Ovary (tissue), 7 donors: ENCODE measurements at regions not wholly inside any gene's neighbourhood (a gene's known extent, or its start where the extent isn't known, plus 50 kb on each side); places are given as distances from the start of the nearest gene placed in this dataset.
"Not testable (repeated sequence)": the region's sequence is repeated elsewhere in the genome, so short reads cannot be mapped to it uniquely, and the experiment has no call there.

Experiments
- DNase-seq, 5 donors: peaks; one replicate each; pipeline ENCODE4 v3.0.0-alpha.2; 2019 to 2020
- H3K27ac ChIP-seq, 2 donors: fragments of 200-600 bp; one replicate each; pipeline versions ENCODE4 v1.5.1 to v1.8.0; 2019 to 2022
- H3K27me3 ChIP-seq: fragments of 200-600 bp; one replicate; pipeline ENCODE4 v1.8.0; 2022
- H3K36me3 ChIP-seq: fragments of 200-600 bp; sonication (generic); one replicate; pipeline ENCODE4 v1.5.1; 2019
- H3K4me1 ChIP-seq: one replicate; pipeline ENCODE4 v1.8.1; 2013; ENCODE audit warnings: mild to moderate bottlenecking, moderate library complexity; ENCODE audit not compliant: insufficient read depth
- H3K4me3 ChIP-seq: fragments of 200-600 bp; sonication (generic); one replicate; pipeline ENCODE4 v1.5.1; 2017
- H3K9me3 ChIP-seq, 2 donors: fragments of 200-600 bp in 1 of 2; sonication (generic) in 1 of 2; one replicate each; pipeline versions ENCODE4 v1.5.1 to v1.8.1; 2013 to 2019; ENCODE audit warnings: mild to moderate bottlenecking in 1 of 2, moderate library complexity in 1 of 2
- EP300 ChIP-seq: sonication (generic); formaldehyde crosslinking; IDR thresholded peaks from one replicate; pipeline ENCODE4 v1.6.1; 2017; ENCODE audit warnings: antibody characterized with exemption
- POLR2A ChIP-seq: fragments of 450-650 bp; IDR thresholded peaks from one replicate; pipeline ENCODE4 v1.6.1; 2017; ENCODE audit warnings: antibody characterized with exemption, mild to moderate bottlenecking, moderate library complexity
- WGBS, 3 donors: extraction: QIAGEN DNeasy Blood & Tissue Kit in 1 of 3; methylation state at CpG; one replicate each; pipeline versions ENCODE4 v1.1.5 to v1.1.7; 2013 to 2017; 5-methylcytosine and 5-hydroxymethylcytosine counted together
- intact Hi-C, 4 donors: fragments of 100-400 bp; cut with DNase I; formaldehyde crosslinking; loops; one replicate each; pipeline versions ENCODE4 v1.11.0 to v1.15.1; 2022 to 2023
- TF ChIP-seq, protein P1 (sequence below), 3 donors: fragments of 450-650 bp in 2 of 3; fragments of 200-600 bp in 1 of 3; IDR thresholded peaks; one replicate each; pipeline versions ENCODE4 v1.5.1 to v1.8.0; 2016 to 2022; ENCODE audit warnings: antibody characterized with exemption in 3 of 3, mild to moderate bottlenecking in 1 of 3
- donor health status: DM: no; HTN: no; CAD: no; lungs with moderate emphysema.
- donor health status: DM: no; HTN: no; CAD: no.
- donor health status: Bipolar disorder and iron deficiency.
- donor health status: DM: no; HTN: no; CAD: no.
- donor health status: DM: yes; HTN: yes; CAD: no.

DNA sequence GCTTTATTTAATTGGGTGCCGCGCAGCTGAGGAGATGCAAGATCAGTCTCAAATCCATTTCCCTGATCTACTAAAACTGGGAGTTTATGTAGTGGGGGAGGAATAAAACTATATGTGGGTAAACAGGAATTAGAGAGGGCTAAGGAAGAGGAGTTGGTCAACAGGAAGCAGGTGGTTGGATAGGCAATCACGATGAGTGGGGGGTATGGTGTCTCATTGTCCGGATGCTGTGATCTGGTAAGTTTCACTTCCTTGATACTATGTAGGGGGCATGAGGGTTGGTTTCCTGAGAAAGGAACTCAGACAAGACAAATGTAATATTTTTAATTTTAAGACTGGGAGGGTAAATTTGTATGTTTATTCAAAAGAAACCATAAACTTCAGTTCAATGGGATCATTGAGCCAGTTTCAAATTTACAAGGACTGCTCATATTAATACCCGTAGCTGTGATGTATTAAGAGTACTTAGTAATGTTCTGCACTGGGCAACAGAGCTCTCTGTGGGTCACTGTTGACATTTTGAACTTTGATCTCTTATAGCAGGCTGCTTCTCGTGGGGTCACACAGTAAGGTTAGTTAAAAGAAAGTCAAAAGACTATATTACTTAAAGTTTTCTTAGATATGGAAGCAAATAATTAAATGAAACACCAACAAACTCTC, 786.2 kb upstream of the FBXO33 start:
- TF ChIP-seq, protein P1, sequence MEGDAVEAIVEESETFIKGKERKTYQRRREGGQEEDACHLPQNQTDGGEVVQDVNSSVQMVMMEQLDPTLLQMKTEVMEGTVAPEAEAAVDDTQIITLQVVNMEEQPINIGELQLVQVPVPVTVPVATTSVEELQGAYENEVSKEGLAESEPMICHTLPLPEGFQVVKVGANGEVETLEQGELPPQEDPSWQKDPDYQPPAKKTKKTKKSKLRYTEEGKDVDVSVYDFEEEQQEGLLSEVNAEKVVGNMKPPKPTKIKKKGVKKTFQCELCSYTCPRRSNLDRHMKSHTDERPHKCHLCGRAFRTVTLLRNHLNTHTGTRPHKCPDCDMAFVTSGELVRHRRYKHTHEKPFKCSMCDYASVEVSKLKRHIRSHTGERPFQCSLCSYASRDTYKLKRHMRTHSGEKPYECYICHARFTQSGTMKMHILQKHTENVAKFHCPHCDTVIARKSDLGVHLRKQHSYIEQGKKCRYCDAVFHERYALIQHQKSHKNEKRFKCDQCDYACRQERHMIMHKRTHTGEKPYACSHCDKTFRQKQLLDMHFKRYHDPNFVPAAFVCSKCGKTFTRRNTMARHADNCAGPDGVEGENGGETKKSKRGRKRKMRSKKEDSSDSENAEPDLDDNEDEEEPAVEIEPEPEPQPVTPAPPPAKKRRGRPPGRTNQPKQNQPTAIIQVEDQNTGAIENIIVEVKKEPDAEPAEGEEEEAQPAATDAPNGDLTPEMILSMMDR (IDR thresholded peaks at IDR 0.05), result no peak
- no peak for TF ChIP-seq EP300
- no peak for TF ChIP-seq POLR2A
- Histone ChIP-seq H3K9me3 (no peaks in the 10 kb centered on the region), H3K4me3 (no peak overlapping the region), H3K4me1 (no peaks in the 10 kb centered on the region), H3K36me3 (no peaks in the 10 kb centered on the region), H3K27ac (no peak overlapping the region), H3K27me3 (no peaks in the 10 kb centered on the region)
- 80 to 89% (median 82%) methylated on average over 6 of the region's 6 CpGs for WGBS, 3 donors
- intact Hi-C loops, result no loop called here
- DNase-seq, result no peak

DNA sequence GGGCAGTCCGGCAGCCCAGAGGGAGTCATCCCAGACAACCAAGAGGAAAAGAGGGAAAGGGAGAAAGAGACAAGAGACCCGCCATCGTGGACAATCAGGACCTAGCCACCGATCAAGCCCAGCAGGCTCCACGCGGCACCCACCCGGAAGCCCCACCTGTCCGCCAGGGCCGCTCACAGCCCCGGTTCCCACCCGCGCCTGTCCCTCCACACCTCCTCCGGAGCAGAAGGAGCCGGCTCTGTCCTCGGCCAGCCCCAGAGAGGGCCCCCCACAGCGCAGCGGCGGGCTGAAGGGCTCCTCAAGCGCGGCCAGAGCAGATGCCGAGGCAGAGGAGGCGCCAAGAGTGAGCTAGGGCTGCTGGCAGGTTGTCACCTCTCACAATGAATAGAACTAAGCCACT, 784.7 kb upstream of the FBXO33 start:
- no peaks in the 10 kb centered on the region for H3K27me3 ChIP-seq
- H3K4me1 ChIP-seq, result no peaks in the 10 kb centered on the region
- no peaks in the 10 kb centered on the region for H3K9me3 ChIP-seq
- no peaks in the 10 kb centered on the region for H3K36me3 ChIP-seq
- no peak overlapping the region for H3K27ac ChIP-seq
- TF ChIP-seq, protein P1 (IDR thresholded peaks at IDR 0.05), result no peak
- TF ChIP-seq EP300 (no peak), POLR2A (no peak)
- WGBS, 3 donors, result 92 to 95% (median 94%) methylated on average over 22 of the region's 22 CpGs
- no peak for DNase-seq
- intact Hi-C loops, result no loop called here
- no peak overlapping the region for H3K4me3 ChIP-seq

DNA sequence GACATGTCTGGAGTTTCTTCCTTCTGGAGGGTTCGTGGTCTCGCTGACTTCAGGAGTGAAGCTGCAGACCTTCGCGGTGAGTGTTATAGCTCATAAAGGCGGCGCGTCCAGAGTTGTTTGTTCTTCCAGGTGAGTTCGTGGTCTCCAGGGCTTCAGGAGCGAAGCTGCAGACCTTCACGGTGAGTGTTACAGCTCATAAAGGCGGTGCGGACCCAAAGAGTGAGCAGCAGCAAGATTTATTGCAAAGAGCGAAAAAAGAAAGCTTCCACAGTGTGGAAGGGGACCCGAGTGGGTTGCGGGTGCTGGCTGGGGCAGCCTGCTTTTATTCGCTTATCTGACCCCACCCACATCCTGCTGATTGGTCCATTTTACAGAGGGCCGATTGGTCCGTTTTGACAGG, 784.2 kb upstream of the FBXO33 start:
- H3K4me3 ChIP-seq, intact Hi-C loops, H3K4me1 ChIP-seq, H3K27me3 ChIP-seq, H3K27ac ChIP-seq, DNase-seq, H3K9me3 ChIP-seq, H3K36me3 ChIP-seq: not testable (repeated sequence)
- 90 to 95% (median 92%) methylated on average over 18 of the region's 18 CpGs for WGBS, 3 donors

DNA sequence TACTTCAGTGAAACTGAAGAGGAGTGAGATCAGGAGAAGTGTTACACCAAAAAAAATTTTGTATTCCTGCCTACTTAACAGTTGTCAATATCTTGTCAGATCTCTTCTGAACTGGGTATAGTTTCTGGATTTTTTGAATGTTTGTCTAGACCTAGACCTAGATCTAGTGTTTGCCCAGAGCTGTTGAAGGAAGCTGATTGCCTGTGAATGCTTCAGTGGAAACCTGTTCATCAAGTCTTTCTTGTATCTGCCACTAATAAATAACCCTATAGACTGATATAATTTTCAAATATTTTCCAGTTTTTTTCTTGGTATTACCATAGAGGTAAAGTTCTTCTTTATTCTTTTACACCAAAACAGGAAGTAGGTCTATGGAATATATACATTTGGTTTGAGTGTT, 781.5 kb upstream of the FBXO33 start:
- no peak for TF ChIP-seq POLR2A
- TF ChIP-seq, protein P1 (IDR thresholded peaks at IDR 0.05), result no peak
- no peak for TF ChIP-seq EP300
- Histone ChIP-seq H3K27me3 (no peaks in the 10 kb centered on the region), H3K4me3 (no peak overlapping the region), H3K27ac (no peak overlapping the region), H3K9me3 (no peaks in the 10 kb centered on the region), H3K4me1 (no peaks in the 10 kb centered on the region), H3K36me3 (no peaks in the 10 kb centered on the region)
- intact Hi-C loops, result no loop called here
- DNase-seq, result no peak

DNA sequence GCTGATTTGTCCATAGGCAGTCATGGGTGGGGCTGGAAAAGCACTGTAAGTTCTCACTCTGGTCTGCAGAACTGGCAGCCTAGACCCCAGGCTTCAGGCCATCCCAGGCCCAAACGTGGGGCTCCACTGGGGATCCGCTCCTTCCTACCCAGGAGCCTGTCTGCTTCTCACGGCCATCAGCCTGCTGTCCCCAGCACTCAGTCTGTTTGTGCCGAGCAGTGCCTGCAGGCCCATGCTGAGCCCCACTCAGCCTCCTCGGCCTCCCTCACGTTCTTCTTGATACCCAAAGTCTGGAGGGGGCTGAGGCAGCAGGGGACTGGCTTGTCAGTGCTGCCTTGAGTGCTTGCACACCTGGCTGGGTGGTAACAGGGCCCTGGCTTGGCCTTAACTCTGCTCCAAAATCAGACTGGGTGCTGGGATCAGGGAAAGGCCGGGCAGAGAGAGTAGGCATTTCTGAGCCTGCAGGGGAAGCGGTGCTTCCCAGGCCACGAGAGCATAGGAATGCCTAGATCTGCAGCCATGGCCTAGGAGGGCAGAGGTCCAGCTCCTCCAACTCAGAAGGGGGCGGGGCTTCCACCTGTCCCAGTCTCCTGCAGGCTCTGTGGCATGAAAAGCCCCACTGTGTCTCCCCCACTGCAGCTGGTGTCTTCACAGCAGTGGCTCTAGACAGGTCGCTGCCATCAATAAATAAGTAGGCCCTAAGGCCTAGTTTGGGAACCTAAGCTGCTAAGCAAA, 772.4 kb upstream of the FBXO33 start:
- no peaks in the 10 kb centered on the region for H3K9me3 ChIP-seq
- WGBS, 3 donors, result 72 to 80% (median 77%) methylated on average over 11 of the region's 11 CpGs
- DNase-seq, result no peak
- no peak overlapping the region for H3K4me3 ChIP-seq
- H3K4me1 ChIP-seq, result no peaks in the 10 kb centered on the region
- TF ChIP-seq, protein P1 (IDR thresholded peaks at IDR 0.05), result no peak
- TF ChIP-seq EP300 (no peak), POLR2A (no peak)
- H3K27ac ChIP-seq, result no peak overlapping the region
- H3K36me3 ChIP-seq, result no peaks in the 10 kb centered on the region
- intact Hi-C loops, result no loop called here
- no peaks in the 10 kb centered on the region for H3K27me3 ChIP-seq
